HUES64 (cell line): ENCODE measurements at regions not wholly inside any gene's neighbourhood (a gene's known extent, or its start where the extent isn't known, plus 50 kb on each side); places are given as distances from the start of the nearest gene placed in this dataset.

ENCODE experiments used
- H3K27ac ChIP-seq: 2 replicates; pipeline ENCODE4 v1.7.0; 2013; ENCODE audit warnings: low read depth, low read length, inconsistent platforms
- H3K27me3 ChIP-seq: 2 replicates; pipeline ENCODE4 v1.6.1; 2013; ENCODE audit warnings: mild to moderate bottlenecking, low read length; ENCODE audit not compliant: insufficient read depth
- H3K36me3 ChIP-seq: 2 replicates; pipeline ENCODE4 v1.6.1; 2013; ENCODE audit warnings: mild to moderate bottlenecking, low read length; ENCODE audit not compliant: insufficient read depth
- H3K4me1 ChIP-seq: 2 replicates; pipeline ENCODE4 v1.6.1; 2013; ENCODE audit warnings: mild to moderate bottlenecking, low read length, moderate library complexity; ENCODE audit not compliant: insufficient read depth
- H3K4me3 ChIP-seq: 2 replicates; pipeline ENCODE4 v1.5.1; 2013; ENCODE audit warnings: mild to moderate bottlenecking, low read length, moderate library complexity
- H3K9ac ChIP-seq: 2 replicates; pipeline ENCODE4 v1.6.1; 2013; ENCODE audit warnings: mild to moderate bottlenecking, low read depth, low read length
- H3K9me3 ChIP-seq: 2 replicates; pipeline ENCODE4 v1.6.1; 2013; ENCODE audit warnings: low read depth, low read length; ENCODE audit not compliant: insufficient read depth
- WGBS: fragments of 150-250, 120-280 bp; methylation state at CpG from one replicate; pipeline ENCODE4 v1.1.7; 2013; ENCODE audit warnings: missing lambda C conversion rate; 5-methylcytosine and 5-hydroxymethylcytosine counted together

DNA sequence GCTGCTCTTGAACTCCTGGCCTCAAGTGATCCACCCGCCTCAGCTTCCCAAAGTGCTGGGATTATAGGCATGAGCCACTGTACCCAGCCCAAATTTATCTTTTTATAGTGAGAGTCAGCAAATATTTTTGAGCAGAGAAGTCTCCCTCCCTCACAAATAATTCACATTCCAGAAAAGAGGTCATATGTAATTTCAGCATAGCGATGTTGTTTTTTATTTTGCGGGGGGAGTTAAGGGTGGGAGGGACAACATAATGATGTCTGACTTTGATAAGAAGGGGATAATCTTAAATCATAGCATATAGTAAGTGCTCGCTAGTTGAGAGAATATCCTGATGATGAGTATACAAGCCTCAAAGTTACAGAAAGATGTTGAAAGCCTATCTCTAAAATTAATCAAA is 1090.2 kb upstream of the ACVR2A start:
- H3K9ac ChIP-seq, result no peak overlapping the region
- H3K36me3 ChIP-seq, result no peaks in the 10 kb centered on the region
- H3K9me3 ChIP-seq, result no peaks in the 10 kb centered on the region
- WGBS, result 94% methylated on average over 3 of the region's 4 CpGs
- H3K27ac ChIP-seq, result no peak overlapping the region
- H3K27me3 ChIP-seq, result no peaks in the 10 kb centered on the region
- no peaks in the 10 kb centered on the region for H3K4me1 ChIP-seq
- no peak overlapping the region for H3K4me3 ChIP-seq

DNA sequence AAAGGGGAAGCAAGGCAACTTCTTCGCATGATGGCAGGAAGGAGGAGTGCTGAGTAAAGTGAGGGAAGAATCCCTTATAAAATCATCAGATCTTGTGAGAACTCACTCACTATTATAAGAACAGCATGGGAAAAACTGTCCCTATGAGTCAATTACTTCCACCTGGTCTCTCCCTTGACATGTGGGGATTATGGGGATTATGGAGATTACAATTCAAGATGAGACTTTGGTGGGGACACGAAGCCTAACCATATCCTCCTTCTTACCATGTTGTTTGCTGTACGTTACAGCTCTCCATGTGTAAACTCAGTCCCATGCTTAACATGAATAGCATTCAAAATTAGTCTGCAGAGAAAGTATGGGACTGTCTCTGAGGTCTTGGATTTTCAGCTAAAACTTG is 1096.8 kb upstream of the ACVR2A start:
- H3K9ac ChIP-seq, result no peak overlapping the region
- 97% methylated on average over 3 of the region's 3 CpGs for WGBS

DNA sequence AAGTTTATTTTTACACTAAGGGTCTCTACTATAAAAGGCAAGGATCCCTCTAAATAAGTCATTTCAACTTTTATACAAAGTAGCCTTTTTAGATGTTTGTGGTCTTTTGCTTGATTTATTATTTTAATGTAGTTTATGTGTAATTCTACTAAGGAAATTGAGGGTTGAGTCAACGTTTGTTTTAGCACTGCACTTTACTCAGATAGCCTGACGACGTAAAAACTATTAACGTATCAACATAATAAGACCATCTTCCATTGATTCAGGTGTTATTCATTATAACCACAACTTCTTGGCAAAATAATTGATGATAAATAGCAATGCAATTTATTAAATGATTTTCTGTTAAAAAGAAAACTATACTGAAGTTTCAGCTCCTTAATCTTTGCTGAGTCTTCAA is 1103.6 kb upstream of the ACVR2A start:
- Histone ChIP-seq H3K9ac (no peak overlapping the region), H3K36me3 (no peaks in the 10 kb centered on the region), H3K9me3 (no peaks in the 10 kb centered on the region), H3K27me3 (no peaks in the 10 kb centered on the region), H3K27ac (no peak overlapping the region), H3K4me1 (no peaks in the 10 kb centered on the region), H3K4me3 (no peak overlapping the region)
- WGBS, result 72% methylated on average over 4 of the region's 4 CpGs

More for the DNA sequence above, 1096.8 kb upstream of the ACVR2A start:
- Histone ChIP-seq H3K36me3 (no peaks in the 10 kb centered on the region), H3K27me3 (no peaks in the 10 kb centered on the region), H3K4me3 (no peak overlapping the region), H3K27ac (no peak overlapping the region), H3K4me1 (no peaks in the 10 kb centered on the region), H3K9me3 (no peaks in the 10 kb centered on the region)

DNA sequence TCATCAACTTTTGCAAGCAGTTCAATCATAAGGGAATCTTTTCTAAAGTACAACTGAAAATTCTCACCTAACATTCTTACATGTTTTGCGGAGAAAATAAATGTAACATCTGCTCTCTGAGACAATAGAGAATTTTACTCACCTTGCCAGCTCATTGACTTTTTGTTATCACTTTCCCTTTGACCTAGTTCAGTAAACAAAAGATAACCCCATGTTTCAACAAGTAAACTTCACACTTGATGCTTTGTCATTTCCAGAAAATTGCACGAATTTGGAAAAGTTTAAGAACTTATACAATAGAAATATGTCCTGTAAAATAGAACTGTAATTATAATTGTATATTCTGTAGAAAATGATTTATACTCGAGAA is 1110.0 kb upstream of the ACVR2A start:
- no peaks in the 10 kb centered on the region for H3K36me3 ChIP-seq
- no peak overlapping the region for H3K4me3 ChIP-seq
- H3K4me1 ChIP-seq, result peaks cover 6% of the 10 kb centered on the region
- H3K27ac ChIP-seq, result no peak overlapping the region
- WGBS, result 97% methylated on average over 1 of the region's 3 CpGs
- no peaks in the 10 kb centered on the region for H3K27me3 ChIP-seq
- no peaks in the 10 kb centered on the region for H3K9me3 ChIP-seq
- no peak overlapping the region for H3K9ac ChIP-seq

DNA sequence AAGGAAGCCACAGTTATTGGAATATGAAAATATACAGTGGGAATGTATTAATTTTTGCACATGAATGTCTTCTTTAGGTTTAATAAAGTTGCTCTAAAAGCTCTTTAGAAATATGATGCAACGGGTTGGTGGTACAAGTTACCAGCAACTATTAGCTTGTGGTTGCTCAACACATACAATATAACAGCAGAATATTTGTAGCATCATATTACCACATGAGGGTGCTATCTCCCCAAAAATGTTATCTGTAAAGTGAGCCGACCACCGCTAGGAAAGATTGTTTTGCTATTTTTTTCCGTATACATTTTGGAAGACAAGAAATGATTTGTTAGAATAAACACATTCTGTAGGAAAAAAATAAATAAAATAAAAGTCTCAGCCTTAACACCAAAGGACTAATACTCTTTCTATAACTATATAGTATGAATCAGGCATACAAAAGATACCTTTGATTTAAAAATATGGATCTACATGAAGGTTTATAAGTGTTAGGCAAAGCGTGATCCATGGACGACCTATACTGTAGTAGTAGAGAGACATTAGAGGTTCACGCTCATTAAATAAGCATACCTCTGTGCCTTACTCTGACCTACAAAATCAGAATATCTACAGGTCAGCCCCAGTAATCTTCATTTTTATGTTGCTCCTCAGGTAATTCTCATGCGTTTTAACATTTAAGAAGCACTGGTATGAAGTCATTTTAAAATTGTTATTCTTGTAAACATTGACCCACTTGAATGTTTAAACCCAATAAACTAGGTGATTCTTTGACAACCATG is 1110.6 kb upstream of the ACVR2A start:
- 54% methylated on average over 7 of the region's 8 CpGs for WGBS
- Histone ChIP-seq H3K36me3 (no peaks in the 10 kb centered on the region), H3K4me1 (peaks cover 6% of the 10 kb centered on the region), H3K4me3 (no peak overlapping the region), H3K27me3 (no peaks in the 10 kb centered on the region), H3K9ac (no peak overlapping the region), H3K27ac (no peak overlapping the region), H3K9me3 (no peaks in the 10 kb centered on the region)

DNA sequence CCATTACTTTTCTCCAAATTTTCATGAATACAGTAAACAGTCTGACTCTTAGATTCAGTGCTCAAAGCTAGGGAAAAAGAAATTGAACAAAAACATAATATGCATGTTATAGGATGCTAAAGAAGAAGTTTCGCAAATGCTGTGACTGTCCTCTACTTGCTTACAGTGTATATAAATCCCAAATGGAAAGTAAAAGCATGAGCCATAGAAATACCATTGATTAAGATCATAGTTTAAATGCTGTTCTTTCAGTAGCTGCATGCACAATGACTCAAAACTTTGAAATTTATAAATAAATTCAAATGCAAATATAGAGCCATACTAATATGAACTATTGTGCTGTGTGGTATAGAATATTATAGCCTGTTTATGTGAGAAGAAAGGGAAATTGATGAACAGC is 1113.9 kb upstream of the ACVR2A start:
- H3K9me3 ChIP-seq, result no peaks in the 10 kb centered on the region
- H3K27ac ChIP-seq, result no peak overlapping the region
- H3K27me3 ChIP-seq, result no peaks in the 10 kb centered on the region
- no peak overlapping the region for H3K9ac ChIP-seq
- no peak overlapping the region for H3K4me3 ChIP-seq
- WGBS, result 100% methylated on average over 1 of the region's 1 CpG
- peaks cover 6% of the 10 kb centered on the region for H3K4me1 ChIP-seq
- H3K36me3 ChIP-seq, result no peaks in the 10 kb centered on the region

- Histone ChIP-seq H3K4me3 (no peak overlapping the region), H3K4me1 (no peaks in the 10 kb centered on the region), H3K36me3 (no peaks in the 10 kb centered on the region), H3K9ac (no peak overlapping the region), H3K9me3 (peaks cover 24% of the 10 kb centered on the region), H3K27me3 (no peaks in the 10 kb centered on the region), H3K27ac (no peak overlapping the region)
- 90% methylated on average over 7 of the region's 7 CpGs for WGBS
These were observed 1123.3 kb upstream of the ACVR2A start for GRCh38 chr2:146721486-146721885.

DNA sequence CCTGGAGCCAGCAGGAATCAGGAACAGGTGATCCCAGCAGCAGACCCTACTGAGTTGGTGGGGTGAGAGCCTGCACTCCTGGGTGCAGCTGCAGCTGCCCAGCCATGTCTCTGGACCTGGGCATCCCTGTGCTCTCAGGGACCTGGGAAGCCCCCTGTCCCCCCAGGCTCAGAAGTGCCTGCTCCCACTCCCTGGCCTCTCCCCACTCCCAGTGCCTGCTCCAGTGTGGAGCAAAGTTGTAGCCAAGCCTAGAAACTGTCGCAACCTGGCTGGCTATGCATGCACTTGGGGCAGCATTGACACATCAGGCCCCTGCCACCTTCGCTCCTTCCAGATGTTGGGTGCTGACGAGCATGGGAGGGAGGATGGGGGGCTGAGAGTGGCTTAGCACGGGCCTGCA is 1124.7 kb upstream of the ACVR2A start:
- H3K9me3 ChIP-seq, result peaks cover 24% of the 10 kb centered on the region
- no peak overlapping the region for H3K9ac ChIP-seq
- WGBS, result 94% methylated on average over 4 of the region's 4 CpGs
- H3K27me3 ChIP-seq, result no peaks in the 10 kb centered on the region
- no peaks in the 10 kb centered on the region for H3K4me1 ChIP-seq
- H3K4me3 ChIP-seq, result no peak overlapping the region
- no peak overlapping the region for H3K27ac ChIP-seq
- no peaks in the 10 kb centered on the region for H3K36me3 ChIP-seq

GRCh38 chr2:146716591-146716990 is 1128.2 kb upstream of the ACVR2A start:
- peaks cover 19% of the 10 kb centered on the region for H3K9me3 ChIP-seq
- H3K36me3 ChIP-seq, result no peaks in the 10 kb centered on the region
- no peak overlapping the region for H3K9ac ChIP-seq
- no peak overlapping the region for H3K4me3 ChIP-seq
- no peaks in the 10 kb centered on the region for H3K4me1 ChIP-seq
- 50% methylated on average over 1 of the region's 3 CpGs for WGBS
- no peak overlapping the region for H3K27ac ChIP-seq
- no peaks in the 10 kb centered on the region for H3K27me3 ChIP-seq

- 89% methylated on average over 2 of the region's 3 CpGs for WGBS
- H3K4me3 ChIP-seq, result no peak overlapping the region
- no peak overlapping the region for H3K27ac ChIP-seq
- no peaks in the 10 kb centered on the region for H3K27me3 ChIP-seq
- H3K4me1 ChIP-seq, result no peaks in the 10 kb centered on the region
- H3K9me3 ChIP-seq, result no peaks in the 10 kb centered on the region
- H3K36me3 ChIP-seq, result no peaks in the 10 kb centered on the region
- no peak overlapping the region for H3K9ac ChIP-seq
These were observed 1135.8 kb upstream of the ACVR2A start for GRCh38 chr2:146709004-146709403.

GRCh38 chr2:146701183-146701582 is 1143.6 kb upstream of the ACVR2A start:
- H3K9ac ChIP-seq, result no peak overlapping the region
- peaks cover 4% of the 10 kb centered on the region; the same call in 1 of the 2 replicates for H3K36me3 ChIP-seq
- no peak overlapping the region for H3K4me3 ChIP-seq
- H3K27me3 ChIP-seq, result no peaks in the 10 kb centered on the region
- H3K27ac ChIP-seq, result no peak overlapping the region
- 100% methylated on average over 1 of the region's 1 CpG for WGBS
- H3K9me3 ChIP-seq, result peaks cover 17% of the 10 kb centered on the region
- H3K4me1 ChIP-seq, result no peaks in the 10 kb centered on the region

DNA sequence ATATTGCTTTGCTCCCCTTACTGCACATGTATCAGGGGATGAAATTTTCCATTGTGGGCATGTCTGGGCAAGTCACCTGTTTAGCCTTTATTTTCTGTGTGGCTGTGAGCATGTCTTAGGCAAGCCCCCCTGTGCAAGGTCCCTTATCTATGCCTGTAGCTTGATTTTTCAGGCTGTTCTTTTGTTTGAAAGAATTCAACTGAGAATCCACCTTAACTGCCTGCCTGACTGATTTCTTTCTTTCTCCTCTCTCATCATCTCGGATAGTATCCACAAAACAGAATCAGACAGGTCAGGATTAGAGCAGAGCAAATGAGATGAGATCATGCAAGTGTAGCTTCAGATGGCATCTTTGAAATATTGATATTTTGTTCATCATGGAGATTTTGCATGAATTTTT is 1147.5 kb upstream of the ACVR2A start:
- WGBS, result 100% methylated on average over 1 of the region's 1 CpG
- Histone ChIP-seq H3K4me3 (no peak overlapping the region), H3K9me3 (peaks cover 17% of the 10 kb centered on the region), H3K9ac (no peak overlapping the region), H3K36me3 (peaks cover 4% of the 10 kb centered on the region; the same call in 1 of the 2 replicates), H3K27ac (no peak overlapping the region), H3K4me1 (peaks cover 15% of the 10 kb centered on the region), H3K27me3 (no peaks in the 10 kb centered on the region)
